HEK293 (cell line): ENCODE measurements at regions not wholly inside any gene's neighbourhood (a gene's known extent, or its start where the extent isn't known, plus 50 kb on each side); places are given as distances from the start of the nearest gene placed in this dataset.

Experiments used
- ATF2 ChIP-seq: fragments of 450-650 bp; formaldehyde crosslinking; IDR thresholded peaks from 2 replicates; pipeline ENCODE4 v1.5.1; 2016; ENCODE audit warnings: missing biosample characterization, missing genetic modification characterization, low read depth
- CTCF ChIP-seq: fragments of 450-650 bp; formaldehyde crosslinking; IDR thresholded peaks from 2 replicates; pipeline ENCODE4 v1.5.1; 2016; ENCODE audit warnings: missing biosample characterization, missing genetic modification characterization
- PBX3 ChIP-seq: sonication (generic); formaldehyde crosslinking; IDR thresholded peaks from 2 replicates; pipeline ENCODE4 v1.8.1; 2022; ENCODE audit warnings: mild to moderate bottlenecking, moderate library complexity, missing genetic modification reagents
- REST ChIP-seq: fragments of 450-650 bp; formaldehyde crosslinking; IDR thresholded peaks from 2 replicates; pipeline ENCODE4 v1.5.1; 2016; ENCODE audit warnings: missing biosample characterization, missing genetic modification characterization
- YY1 ChIP-seq: fragments of 450-650 bp; formaldehyde crosslinking; IDR thresholded peaks from 2 replicates; pipeline ENCODE4 v1.5.1; 2018; ENCODE audit warnings: missing biosample characterization, missing genetic modification characterization
- ZBTB10 ChIP-seq: fragments of 450-650 bp; formaldehyde crosslinking; IDR thresholded peaks from 2 replicates; pipeline ENCODE4 v1.5.1; 2016; ENCODE audit warnings: missing biosample characterization, missing genetic modification characterization
- ZBTB44 ChIP-seq: fragments of 450-650 bp; IDR thresholded peaks from 2 replicates; pipeline ENCODE4 v1.5.1; 2018; ENCODE audit warnings: missing biosample characterization, mild to moderate bottlenecking, missing genetic modification characterization
- ZFP37 ChIP-seq: fragments of 450-650 bp; formaldehyde crosslinking; IDR thresholded peaks from 2 replicates; pipeline ENCODE4 v1.5.1; 2016; ENCODE audit warnings: missing biosample characterization, missing genetic modification characterization
- ZNF2 ChIP-seq: fragments of 450-650 bp; formaldehyde crosslinking; IDR thresholded peaks from 2 replicates; pipeline ENCODE4 v1.5.1; 2016; ENCODE audit warnings: missing biosample characterization, missing genetic modification characterization
- ZNF239 ChIP-seq: fragments of 450-650 bp; formaldehyde crosslinking; IDR thresholded peaks from 2 replicates; pipeline ENCODE4 v1.5.1; 2016; ENCODE audit warnings: missing biosample characterization, missing genetic modification characterization
- ZNF266 ChIP-seq: fragments of 450-650 bp; formaldehyde crosslinking; IDR thresholded peaks from 2 replicates; pipeline ENCODE4 v1.5.1; 2016; ENCODE audit warnings: missing biosample characterization, missing genetic modification characterization, low read depth
- ZNF274 ChIP-seq, 2 experiments: fragments of 200-500 bp in 1 of 2; fragments of 450-650 bp in 1 of 2; sonication (Bioruptor generic) in 1 of 2; formaldehyde crosslinking in 1 of 2; IDR thresholded peaks; 2 replicates each; pipeline versions ENCODE4 v1.5.1 to v1.6.1; 2014 to 2016; ENCODE audit warnings: borderline replicate concordance in 1 of 2, inconsistent platforms in 1 of 2, low read length in 1 of 2, missing biosample characterization in 1 of 2, missing genetic modification characterization in 1 of 2
- ZNF558 ChIP-seq: fragments of 450-650 bp; formaldehyde crosslinking; IDR thresholded peaks from 2 replicates; pipeline ENCODE4 v1.5.1; 2016; ENCODE audit warnings: missing biosample characterization, missing genetic modification characterization
- ZNF639 ChIP-seq: fragments of 450-650 bp; formaldehyde crosslinking; IDR thresholded peaks from 2 replicates; pipeline ENCODE4 v1.5.1; 2016; ENCODE audit warnings: missing biosample characterization, missing genetic modification characterization

- TF ChIP-seq ZNF239 (tag by site-specific recombination), result no peak
- no peak for TF ChIP-seq ZNF558 (tag by site-specific recombination)
- no peak for TF ChIP-seq ZNF2 (tag by site-specific recombination)
- no peak for TF ChIP-seq CTCF (tag by site-specific recombination)
- TF ChIP-seq YY1 (tag by site-specific recombination), result no peak
- no peak for TF ChIP-seq ZNF274 (IDR thresholded peaks at IDR 0.05; ENCODE audit: low read length)
- no peak for TF ChIP-seq ZNF274 (tag by site-specific recombination; IDR thresholded peaks at IDR 0.05; ENCODE audit: borderline replicate concordance)
- no peak for TF ChIP-seq ZFP37 (tag by site-specific recombination)
- TF ChIP-seq ZBTB10 (tag by site-specific recombination), result no peak
- no peak for TF ChIP-seq ZNF639 (tag by site-specific recombination)
- TF ChIP-seq ZNF266, result no peak
- TF ChIP-seq REST (tag by site-specific recombination), result no peak
- TF ChIP-seq ATF2 (tag by site-specific recombination), result no peak
- no peak for TF ChIP-seq PBX3 (CRISPR knock-in tag)
- no peak for TF ChIP-seq ZBTB44
These were observed 113.4 kb upstream of the MSX2 start for GRCh38 chr5:174610968-174611367.
